ENCODE measurements at regions not wholly inside any gene's neighbourhood (a gene's known extent, or its start where the extent isn't known, plus 50 kb on each side); places are given as distances from the start of the nearest gene placed in this dataset.
A peak's percentile ranks its signal among the peaks of the same experiment; 100 is the strongest.

DNA sequence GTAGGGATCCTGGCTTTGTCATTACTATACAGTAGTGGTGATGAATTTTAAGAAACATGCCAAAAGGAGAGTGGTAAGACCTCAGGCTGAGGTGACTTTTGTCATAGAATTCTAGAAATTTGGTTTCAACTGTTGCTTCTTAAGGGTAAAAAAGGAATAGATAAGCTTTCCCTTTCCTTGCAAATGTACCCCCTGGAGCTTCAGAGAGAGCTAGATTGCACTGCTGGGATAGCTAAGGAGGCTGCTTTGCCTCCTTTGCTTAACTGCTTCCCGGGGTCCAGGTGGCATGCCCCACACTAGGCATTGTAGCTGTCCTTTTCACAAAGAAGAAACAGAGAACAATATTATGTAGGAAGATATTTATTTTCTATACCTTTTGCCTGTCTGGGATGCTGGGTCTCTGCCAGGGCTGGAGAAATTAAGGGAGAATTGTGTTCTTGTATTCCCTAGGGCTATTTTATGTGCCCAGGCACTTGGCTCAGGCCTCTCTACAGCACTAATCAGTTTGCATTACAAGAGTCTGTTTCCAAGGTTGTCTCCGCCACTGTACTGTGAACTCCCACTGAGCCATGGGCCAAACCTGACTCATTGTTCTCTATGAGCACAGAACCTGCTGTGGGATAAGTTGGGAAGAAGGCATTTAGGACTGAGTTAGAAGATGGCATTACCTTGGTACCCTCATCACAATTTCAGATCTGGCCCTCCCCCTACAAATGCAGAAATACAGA lies 460.0 kb downstream of the PDCD6IP start:
- no peak overlapping the region for H3K4me3 ChIP-seq (ENCODE audit: low read length)
- DNase-seq (ENCODE audit: low read depth, low spot score): no peak

DNA sequence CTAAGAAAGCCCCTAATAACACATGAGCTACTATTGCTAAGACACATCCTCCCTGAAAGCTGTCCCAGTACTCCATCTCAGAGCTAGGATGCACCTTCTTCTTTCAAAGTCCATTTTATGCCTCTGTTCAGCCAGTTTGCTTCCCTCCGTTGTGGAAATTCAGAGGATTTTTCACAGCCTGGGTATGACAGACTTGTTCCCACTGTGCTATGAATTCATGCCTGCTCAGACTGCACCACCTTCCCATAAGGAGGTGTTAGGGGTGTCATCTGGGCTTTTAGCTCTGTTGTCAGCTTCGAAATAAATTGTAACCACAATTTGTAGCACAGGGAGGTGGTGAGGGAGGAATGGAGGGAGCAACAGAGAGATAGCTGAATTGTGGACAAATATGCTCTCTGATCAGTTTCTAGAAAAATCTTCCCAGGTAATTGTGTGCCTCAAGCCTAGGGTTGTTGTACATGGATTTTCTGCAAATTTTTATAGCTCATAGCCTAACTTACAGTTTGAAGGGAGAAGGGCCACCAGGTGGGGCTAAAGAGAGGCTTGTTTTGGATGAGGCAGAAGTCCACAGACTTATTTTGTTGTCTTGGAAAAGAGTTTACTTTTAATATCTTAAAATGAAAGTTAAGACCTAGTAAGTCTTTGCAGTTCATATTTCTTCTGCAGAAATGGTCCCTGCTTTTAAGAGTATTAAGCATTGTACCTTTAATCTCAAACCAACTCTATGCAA lies 462.0 kb downstream of the PDCD6IP start:
- H3K4me3 ChIP-seq (ENCODE audit: low read length): no peak overlapping the region
- DNase-seq (ENCODE audit: low read depth, low spot score): peak; percentile 51

DNA sequence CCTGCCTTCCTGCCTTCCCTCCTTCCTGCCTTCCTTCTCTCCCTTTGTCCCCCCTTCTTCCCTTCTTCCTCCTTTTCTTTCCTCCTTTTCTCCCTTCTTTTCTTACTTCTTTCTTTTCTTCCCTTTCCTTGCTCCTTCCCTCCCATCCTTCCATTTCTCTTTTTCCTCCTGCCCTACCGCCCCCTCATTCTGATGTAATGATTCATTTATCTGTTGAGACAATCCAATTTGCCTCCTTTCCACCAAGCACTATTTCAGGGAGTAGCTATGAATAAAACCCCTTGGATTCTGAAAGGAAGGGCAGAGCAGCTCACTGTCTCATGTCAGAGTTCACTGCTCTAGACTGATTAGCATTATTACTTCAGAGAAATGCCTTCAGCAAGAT lies 462.6 kb downstream of the PDCD6IP start:
- H3K4me3 ChIP-seq (ENCODE audit: low read length): no peak overlapping the region
- no peak for DNase-seq (ENCODE audit: low read depth, low spot score)

DNA sequence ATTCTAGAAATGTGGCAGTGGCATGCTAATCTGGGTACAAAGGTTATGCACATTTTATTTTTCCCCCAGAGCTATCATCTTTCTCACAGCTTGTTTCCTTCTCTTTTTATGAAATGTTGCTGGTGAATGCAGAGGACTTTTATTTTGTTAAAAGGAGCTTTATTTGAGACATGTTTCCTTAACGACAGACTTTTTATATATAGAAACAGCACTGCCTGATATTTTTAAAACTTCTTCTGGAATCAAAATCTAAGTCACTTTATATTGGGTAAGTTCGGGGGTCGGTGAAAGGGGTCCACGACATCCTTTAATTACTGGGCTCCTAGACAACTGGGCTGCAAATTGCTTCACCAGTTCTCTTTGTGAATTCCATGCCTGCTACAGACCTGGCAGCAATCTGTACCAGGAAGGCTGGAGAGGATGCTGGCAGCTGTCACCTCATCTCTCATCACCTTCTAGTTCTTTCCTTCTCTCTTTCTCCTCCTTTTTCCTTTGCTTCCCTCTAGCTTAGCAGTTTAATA lies 464.7 kb downstream of the PDCD6IP start:
- DNase-seq (ENCODE audit: low read depth, low spot score): no peak
- H3K4me3 ChIP-seq (ENCODE audit: low read length): no peak overlapping the region

DNA sequence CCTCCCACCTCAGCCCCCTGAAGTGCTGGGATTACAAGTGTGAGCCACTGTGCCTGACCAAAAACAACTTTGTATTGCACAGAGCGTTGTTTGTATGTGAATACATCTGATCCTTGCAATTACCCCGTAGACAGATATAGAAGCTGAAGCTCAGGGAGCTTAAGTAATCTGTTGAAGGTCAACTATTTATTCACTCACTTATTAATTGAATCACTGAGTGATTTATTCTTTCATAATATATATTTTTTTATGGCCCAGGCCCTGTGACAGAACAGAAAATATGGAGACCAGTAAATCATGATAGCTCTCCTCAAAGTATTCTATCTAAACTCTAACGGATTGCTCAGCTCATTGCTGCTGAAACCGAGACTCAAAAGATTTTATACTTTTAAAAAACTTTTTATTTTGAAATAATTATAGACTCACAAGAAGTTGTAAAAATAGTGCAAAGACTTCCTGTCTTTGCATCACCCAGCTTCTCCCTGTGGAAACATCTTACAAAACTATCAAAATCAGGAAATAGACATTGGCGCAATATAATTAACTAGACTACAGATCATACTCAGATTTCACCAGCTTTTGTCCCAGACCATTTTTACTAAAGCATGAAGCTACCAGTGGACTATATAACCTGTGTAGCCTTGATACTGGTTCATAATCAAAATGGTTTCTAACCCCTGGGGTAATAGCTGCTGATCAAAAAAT lies 466.1 kb downstream of the PDCD6IP start:
- no peak for DNase-seq (ENCODE audit: low read depth, low spot score)
- no peak overlapping the region for H3K4me3 ChIP-seq (ENCODE audit: low read length)

DNA sequence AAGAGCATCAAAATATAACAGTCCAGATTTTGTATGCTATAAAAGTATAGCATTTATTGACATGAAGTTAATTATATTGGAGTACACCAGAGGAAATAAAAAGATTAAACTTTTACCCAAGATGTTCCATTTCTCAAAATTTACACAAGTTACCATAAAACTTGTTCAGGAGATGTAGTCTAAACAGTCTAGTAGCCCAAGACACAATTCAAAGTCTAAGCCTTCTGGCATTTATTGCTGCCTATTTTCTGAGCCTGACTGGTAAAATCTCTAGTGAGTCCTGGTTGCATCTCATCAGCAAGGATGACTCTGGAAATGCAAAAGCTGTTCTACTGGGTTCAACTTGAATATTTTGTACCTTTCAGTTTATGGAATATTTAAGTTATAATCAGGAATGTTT lies 468.7 kb downstream of the PDCD6IP start:
- no peak for DNase-seq (ENCODE audit: low read depth, low spot score)
- no peak overlapping the region for H3K4me3 ChIP-seq (ENCODE audit: low read length)

DNA sequence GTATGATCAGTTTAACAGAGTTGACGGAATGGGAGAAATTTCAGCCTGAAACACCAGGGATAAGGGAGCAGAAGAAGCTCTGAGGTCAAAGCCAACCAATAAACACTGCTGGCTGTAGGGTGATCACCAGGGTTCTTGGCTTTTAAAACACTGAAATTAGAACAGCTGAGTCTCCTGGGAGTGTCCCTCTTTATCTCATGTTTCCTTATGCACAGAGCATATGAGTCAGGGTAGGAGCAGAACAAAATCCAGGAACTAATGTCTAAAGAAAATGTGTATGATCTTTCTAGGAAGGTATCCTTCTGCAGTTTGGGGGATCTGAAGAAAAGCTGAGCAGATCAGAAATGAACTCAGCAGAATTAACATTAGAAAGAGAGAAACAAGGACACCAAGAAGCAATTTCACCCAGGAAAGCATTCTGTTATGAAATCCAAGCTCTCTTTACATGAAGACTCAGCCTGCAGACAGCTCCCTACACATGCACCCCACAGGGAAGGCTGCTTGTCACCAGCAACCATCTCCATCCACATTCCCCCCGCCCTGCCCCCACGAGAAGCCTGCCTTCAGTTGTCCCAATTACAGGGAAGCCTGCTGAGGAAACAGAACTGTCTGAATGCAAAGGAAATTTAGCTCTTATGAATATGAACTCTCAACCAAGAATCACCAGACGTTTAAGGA lies 469.7 kb downstream of the PDCD6IP start:
- H3K4me3 ChIP-seq (ENCODE audit: low read length): no peak overlapping the region
- no peak for DNase-seq (ENCODE audit: low read depth, low spot score)

DNA sequence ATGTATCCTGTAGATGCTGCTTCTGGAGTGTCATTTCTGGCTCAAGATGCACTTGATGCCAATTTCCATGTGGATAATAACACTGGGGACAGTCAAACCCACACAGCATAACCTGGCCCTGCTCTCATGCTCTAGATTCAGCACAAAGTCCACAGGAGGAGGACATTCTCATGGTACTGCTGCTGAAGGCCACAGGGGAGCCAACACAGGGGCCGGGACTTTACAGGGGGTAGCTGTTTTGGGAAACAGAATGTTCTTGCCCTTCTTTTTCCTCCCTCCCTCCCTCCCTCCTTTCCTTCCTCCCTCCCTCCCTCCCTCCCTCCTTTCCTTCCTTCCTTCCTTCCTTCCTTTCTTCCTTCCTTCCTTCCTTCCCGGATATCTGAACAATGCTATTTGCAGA lies 477.4 kb downstream of the PDCD6IP start:
- H3K4me3 ChIP-seq (ENCODE audit: low read length): no peak overlapping the region
- DNase-seq (ENCODE audit: low read depth, low spot score): no peak

DNA sequence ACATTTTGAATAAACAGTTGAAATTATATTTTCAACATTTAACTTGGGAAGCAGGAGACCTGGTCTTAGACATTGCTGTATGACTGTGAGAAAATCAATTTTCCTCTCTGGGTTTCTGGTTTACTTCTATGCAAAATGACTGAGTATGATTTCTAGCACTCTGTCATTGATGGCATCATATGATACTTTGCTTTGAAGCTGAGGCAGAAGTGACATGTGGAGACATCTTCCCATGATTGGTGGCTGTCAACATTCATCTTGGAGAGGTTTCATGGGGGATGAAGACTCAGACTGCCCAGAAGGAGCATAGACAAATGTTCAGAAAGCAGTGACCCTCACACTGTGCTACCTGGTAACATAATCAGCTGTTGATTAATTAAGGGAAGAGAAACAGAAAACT lies 477.9 kb downstream of the PDCD6IP start:
- DNase-seq (ENCODE audit: low read depth, low spot score): no peak
- H3K4me3 ChIP-seq (ENCODE audit: low read length): no peak overlapping the region

DNA sequence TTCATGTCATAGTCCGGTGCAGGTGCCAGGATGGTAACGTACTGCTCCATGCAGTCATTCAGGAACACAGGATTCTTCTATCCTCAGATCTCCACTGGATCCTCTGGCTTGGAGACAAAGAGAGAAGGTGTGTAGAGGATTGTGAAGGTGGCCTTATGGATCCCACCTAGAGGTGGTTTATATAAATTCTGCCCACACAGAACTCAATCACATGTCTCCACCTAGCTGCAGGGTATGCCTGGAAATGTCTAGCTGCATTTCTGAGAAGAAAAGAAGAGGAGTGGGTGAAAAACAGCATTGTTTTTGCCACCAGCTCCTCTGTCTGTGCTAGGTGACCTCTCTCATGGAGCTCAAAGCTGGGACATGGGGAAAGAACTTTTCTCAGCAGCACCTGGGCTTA lies 478.7 kb downstream of the PDCD6IP start:
- H3K4me3 ChIP-seq (ENCODE audit: low read length): no peak overlapping the region
- peak; percentile 35 for DNase-seq (ENCODE audit: low read depth, low spot score)

DNA sequence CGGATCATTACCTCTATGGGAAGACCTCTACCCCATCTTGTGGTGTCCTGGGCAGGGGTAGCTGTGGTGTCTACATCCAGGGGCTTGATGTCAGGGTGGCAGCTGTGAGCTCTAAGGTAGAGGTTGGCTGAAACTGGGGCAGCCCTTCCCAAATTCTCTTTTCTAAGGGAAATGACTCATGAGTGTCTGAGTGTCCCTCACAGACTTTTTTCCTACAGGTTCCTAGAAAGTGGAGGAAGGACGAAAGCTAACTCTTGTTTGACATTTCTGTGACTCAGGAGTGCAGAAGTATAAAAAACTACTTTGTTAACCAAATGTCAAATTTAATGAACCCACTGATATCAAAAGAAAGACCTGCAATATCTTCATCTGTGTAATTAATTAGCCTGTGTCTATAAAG lies 481.5 kb downstream of the PDCD6IP start:
- no peak overlapping the region for H3K4me3 ChIP-seq (ENCODE audit: low read length)
- no peak for DNase-seq (ENCODE audit: low read depth, low spot score)

DNA sequence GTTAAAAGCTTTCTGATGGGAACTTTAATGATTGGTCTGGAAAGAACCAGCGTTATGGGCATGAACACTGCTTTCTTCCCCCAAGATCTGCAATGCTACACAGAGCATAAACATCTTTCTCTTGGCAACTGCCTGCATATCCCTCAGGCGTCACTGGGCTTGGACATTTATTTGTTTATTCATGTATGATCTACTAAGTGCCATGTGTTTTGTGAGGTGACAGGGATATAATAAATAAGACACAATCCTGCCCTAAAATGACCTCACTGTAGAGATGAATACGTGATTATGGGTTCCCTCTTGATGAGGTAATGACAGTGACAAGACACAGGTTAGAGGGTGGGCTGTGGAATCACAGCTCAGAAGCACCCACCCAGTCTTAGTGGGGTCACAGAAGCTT lies 485.3 kb downstream of the PDCD6IP start:
- H3K4me3 ChIP-seq (ENCODE audit: low read length): no peak overlapping the region
- DNase-seq (ENCODE audit: low read depth, low spot score): no peak

DNA sequence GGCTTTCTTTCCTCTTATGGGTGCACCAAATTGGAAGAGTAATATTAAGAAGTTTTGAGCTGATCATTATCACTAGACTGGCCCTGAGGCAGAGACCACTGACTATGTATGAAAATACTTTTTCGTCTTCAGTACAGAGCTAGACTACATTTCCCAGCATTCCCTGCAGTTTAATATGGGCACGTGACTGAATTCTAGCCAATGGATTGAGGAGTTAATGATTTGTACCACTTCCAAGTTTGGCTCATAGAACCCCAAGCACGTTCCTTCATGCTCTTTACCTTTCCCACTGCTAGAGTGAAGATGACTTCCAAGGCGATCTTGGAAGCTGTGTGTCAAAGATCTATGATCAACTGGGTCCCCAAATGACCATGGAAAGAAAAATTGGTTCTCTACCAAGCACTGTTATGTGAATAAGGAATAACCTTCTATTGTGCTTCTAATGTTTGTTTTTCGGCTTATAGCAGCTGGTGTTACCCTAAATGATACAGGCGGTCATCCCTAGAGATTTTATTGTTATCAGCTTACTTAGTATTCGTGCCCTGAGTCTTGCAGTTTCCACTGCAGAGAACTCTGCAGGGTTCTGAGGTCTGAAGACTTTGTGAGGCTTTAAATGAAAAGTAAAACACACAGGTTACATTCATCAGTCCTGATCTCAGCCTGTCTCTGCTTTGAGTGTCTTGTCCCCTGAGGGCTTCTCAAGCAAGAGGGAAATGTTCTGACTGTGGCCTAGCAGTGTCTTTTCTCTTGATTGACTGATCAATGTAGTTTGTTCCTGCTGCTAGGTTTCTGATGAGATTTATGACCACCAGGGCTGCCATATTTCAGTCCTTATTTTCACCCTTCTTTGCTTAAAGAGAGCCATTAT lies 486.8 kb downstream of the PDCD6IP start:
- no peak for DNase-seq (ENCODE audit: low read depth, low spot score)
- H3K4me3 ChIP-seq (ENCODE audit: low read length): no peak overlapping the region

DNA sequence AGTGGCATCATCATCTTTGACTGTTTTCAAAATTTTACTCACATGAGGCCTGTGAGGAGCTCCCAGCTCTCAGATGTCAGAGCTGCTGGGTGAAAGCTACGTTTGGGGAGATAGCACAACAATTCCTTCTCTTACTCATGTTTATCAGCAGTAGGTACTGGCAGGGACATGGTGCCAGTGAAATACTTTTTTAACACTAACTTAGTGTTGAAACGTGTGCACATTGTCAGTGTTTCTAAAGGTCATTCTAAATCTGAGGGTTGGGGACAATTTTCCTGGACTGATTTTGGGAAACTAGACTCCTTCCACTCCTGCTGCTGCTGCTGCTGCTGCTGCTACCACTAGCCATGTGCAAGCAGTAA lies 487.4 kb downstream of the PDCD6IP start:
- no peak for DNase-seq (ENCODE audit: low read depth, low spot score)

DNA sequence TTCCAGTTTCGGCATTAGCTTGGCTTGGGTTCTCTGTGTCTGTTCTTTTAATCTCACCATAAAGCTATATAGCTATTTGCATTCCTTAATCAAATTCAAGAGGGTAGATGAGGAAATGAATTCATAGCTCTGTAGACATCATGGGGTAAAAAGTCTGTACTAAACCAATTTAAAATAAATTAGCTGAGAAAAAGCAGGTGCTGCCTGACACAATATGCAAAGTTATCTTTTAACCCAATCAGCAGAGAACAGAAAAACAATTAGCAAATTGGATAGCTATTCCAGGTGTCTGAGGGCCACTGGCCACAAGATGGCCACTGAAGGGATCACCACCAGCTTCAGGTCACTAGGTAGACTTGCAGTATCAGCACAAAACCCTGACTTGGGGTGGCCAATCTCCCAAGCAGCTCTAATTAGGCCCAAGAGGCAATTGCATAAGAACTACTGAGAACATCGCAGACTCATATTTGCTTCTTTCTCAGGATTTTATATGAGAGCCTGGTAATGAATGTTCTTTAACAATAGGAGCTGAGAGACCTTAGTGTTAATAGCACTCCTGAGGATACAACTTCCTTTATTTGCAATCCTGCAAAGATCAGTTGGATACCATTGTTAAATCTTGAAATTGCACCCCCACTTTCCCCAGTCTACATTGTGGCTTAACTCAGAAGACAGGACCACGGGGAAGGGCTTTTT lies 494.3 kb downstream of the PDCD6IP start:
- no peak for DNase-seq (ENCODE audit: low read depth, low spot score)
- H3K4me3 ChIP-seq (ENCODE audit: low read length): no peak overlapping the region

More for the DNA sequence above, 487.4 kb downstream of the PDCD6IP start:
- H3K4me3 ChIP-seq (ENCODE audit: low read length): no peak overlapping the region

DNA sequence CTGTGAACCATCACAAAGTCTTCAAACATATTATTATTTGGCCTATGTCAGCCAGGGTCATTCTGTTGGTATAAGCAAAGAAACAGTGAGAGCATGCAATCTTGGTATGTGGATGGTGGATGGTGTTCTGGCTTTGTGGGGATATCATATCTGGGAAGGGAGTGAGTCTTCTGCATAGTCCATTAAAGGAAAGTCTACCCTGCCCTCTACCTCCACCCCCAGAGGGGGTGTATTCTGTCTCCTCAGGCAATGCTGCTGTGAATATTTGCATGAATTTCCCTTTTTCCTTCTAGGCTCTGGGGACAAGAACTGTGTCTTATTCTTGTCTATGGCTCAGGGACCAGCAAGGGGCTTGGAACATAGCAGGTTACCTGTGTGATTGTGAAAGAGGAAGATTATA lies 495.8 kb downstream of the PDCD6IP start:
- DNase-seq (ENCODE audit: low read depth, low spot score): no peak
- no peak overlapping the region for H3K4me3 ChIP-seq (ENCODE audit: low read length)

DNA sequence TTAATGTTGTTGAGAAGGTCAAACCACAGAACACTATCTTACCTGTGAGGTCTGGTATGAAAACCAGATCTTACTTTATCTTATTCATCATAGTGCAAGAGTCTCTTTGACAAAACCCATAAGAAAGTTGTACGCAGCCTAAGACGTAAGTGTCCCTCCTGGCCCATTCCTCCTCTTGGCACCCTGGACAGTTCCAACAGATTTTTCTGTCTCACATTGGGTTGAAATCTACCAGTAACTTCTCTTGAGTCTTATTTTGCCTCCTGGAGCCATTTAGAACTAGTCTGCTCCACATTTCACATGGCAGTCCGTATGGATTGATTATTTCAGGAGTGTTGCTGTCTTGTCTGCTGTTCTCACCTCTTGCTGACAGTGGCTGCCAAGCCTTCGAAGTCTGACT lies 498.4 kb downstream of the PDCD6IP start:
- no peak overlapping the region for H3K4me3 ChIP-seq (ENCODE audit: low read length)
- no peak for DNase-seq (ENCODE audit: low read depth, low spot score)

DNA sequence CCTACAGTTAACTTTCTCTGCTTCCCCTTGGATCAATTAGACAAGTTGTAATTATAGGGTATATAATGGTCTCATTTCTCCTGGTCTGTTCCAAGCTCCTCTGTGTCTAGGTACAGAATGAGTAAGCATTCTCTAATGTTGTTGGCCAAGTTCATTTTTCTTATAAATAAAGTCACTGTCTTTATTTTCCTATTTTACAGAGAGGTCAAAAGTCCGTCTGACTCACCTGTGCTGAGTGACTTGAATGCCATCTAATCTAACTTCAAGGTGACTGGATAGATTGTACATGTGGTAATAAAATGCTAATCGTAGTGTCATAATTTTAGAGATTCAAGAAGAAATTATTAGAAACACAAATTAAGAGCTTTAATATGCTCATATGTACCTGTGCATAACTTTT lies 500.2 kb downstream of the PDCD6IP start:
- H3K4me3 ChIP-seq (ENCODE audit: low read length): no peak overlapping the region
- no peak for DNase-seq (ENCODE audit: low read depth, low spot score)
